Tibial nerve (tissue), 3 donors: ENCODE measurements at regions not wholly inside any gene's neighbourhood (a gene's known extent, or its start where the extent isn't known, plus 50 kb on each side); places are given as distances from the start of the nearest gene placed in this dataset.

Source experiments
- CTCF ChIP-seq, 5 experiments: fragments of 200-600 bp in 3 of 5; fragments of 450-650 bp in 2 of 5; sonication (generic) in 3 of 5; IDR thresholded peaks; one replicate each; pipeline ENCODE4 v1.5.1; 2016 to 2019; ENCODE audit warnings: antibody characterized with exemption in 5 of 5, mild to moderate bottlenecking in 3 of 5, moderate library complexity in 2 of 5
- POLR2A ChIP-seq, 2 donors: fragments of 450-650 bp; IDR thresholded peaks; one replicate each; pipeline ENCODE4 v1.6.1; 2017; ENCODE audit warnings: antibody characterized with exemption in 2 of 2, mild to moderate bottlenecking in 2 of 2, moderate library complexity in 2 of 2

- TF ChIP-seq CTCF (IDR thresholded peaks at IDR 0.05) (no peak), POLR2A (IDR thresholded peaks at IDR 0.05) (no peak)
Observed at GRCh38 chr15:79635897-79636561, 203.9 kb downstream of the MINAR1 start.
